NCI-H526 (cell line): ENCODE measurements at regions not wholly inside any gene's neighbourhood (a gene's known extent, or its start where the extent isn't known, plus 50 kb on each side); places are given as distances from the start of the nearest gene placed in this dataset.
"Not testable (repeated sequence)": the region's sequence is repeated elsewhere in the genome, so short reads cannot be mapped to it uniquely, and the experiment has no call there.

Source experiments
- DNase-seq, 2 experiments: peaks; one replicate each; lab custom pipeline; 2025; lab: John Stamatoyannopoulos, UW

DNA sequence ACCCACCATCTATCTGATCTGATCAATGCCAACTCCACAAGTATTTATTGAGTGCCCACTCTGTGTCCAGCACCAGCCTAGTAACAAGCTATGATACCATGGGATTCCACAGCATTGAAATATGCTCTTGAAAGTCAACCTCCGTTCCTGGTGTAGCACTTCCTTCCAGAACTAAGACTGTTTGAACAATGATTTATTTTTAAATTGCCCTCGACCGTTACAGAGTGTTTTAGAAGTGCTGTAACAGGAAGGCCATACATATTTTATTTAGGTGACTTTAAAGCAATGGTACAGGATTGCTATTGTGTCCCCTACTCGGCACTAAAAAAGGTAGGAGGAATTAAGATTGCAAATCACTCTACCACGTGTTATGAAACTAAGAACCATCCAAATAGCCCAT, 225.6 kb downstream of the TEX36 start:
- DNase-seq, result no peak

DNA sequence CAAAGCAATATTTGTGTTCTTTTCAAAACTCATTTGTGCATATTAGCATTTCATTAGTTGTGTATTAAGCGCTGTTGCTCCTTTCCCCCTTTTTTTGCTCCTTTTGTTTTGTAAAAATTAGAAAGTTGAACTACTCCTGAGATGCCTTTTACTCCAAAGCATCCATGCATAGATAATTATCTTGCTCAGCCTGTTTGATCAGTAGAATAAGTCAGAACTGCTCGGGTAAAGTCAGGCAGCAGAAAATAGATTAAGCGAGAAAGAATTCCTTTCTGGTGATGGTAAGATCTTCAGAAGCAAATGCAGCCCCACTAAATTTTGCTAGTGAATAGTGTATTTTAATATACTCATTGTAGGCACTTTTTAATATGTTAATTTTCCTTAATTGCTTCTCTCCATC, 227.1 kb downstream of the TEX36 start:
- DNase-seq, result peak; percentile 11 to 25

DNA sequence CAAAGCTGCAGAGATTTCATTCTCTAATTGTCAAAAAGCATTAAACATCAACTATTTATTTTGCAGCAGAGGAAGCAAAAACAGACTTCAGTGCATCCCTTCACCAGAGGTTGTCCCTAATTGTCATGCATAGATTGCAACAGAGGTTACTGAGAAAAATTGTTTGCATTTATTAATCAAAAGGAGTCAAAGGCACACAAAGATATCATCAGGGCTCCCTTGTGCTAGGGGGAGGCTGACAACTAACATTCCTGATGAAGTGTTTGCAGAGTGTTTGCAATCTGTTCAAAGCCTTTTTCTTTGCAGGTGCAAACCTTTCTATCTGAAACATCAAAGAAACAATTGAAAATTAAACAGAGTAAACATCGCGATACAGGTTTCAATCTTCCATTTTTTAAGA, 227.5 kb downstream of the TEX36 start:
- DNase-seq, result peak; percentile 2 to 7

DNA sequence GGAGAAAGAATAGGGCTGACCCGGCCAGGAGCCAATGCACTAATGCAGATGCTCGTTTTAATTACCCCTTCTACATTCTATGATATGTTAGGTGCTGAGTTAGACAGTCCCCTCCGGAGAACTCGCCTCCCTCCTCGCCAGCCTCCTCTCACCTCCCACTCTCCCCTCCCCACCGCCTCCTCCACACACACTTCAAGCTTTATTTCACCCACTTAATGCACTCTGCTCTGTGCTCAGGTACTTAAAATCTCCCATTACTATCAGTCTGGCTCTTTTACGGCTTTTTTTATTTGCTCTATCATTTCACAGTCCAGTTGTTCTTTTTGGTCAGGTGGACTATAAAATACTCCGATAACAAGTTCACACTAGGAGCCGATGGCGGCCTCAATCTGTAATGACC, 231.6 kb downstream of the TEX36 start:
- no peak for DNase-seq

DNA sequence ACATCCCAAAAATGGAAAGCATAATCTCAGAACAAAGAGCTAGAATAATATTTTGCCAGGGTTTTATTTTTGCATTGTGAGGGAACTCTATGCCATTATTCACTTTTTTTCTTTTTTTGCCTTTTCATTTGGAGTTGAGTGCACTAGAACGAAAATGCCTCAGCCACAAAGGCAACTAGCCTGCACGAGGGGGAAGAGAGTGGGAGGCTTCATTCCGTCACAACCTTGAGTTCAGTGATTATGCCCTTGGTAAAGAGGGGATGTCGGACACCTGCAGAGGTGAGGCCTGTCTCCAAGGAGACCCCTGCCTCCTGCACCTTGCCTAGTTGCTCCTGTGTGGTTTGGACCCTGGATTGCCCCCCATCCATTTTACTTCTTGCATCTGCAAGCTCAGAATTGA, 232.7 kb downstream of the TEX36 start:
- no peak for DNase-seq

DNA sequence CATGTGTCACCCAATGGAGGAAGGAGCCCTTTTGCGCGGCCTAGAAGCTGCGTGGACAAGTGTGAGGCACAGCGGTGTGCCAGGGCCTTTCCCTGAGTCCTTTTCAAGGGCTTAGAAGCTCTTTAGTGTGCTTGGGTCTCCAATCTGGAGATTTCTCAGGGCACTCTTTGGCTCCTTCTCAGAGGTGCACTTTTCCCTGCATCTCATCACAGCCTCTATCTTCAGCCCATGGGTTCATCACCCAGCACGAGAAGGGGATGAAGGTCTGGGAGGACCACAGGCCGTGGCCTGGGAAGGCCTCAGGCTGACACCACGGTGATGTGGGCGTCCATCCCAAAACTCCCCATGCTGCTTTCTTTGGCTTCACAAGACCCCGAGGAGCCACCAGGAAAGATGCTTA, 233.4 kb downstream of the TEX36 start:
- no peak for DNase-seq

DNA sequence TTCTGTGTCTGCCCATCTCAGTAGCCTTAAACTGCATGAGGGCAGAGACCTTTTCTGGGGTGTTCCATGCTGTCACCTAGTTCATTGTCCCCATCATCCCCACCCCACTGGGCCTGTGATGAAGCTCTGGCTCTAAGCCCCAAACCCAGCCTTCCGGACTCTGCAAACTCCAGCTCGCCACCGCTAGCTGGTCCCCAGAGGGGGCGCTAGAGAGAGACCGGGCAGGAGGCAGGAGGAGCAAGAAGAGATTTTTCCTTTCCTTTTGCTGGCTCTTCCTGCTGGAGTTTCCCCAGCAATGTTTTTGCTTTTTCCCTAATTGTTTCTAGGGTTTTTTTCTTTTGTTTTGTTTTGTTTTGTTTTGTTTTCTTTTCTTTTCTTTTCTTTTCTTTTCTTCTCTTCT, 234.4 kb downstream of the TEX36 start:
- peak in 1 of 2 experiments; percentile 22 for DNase-seq

DNA sequence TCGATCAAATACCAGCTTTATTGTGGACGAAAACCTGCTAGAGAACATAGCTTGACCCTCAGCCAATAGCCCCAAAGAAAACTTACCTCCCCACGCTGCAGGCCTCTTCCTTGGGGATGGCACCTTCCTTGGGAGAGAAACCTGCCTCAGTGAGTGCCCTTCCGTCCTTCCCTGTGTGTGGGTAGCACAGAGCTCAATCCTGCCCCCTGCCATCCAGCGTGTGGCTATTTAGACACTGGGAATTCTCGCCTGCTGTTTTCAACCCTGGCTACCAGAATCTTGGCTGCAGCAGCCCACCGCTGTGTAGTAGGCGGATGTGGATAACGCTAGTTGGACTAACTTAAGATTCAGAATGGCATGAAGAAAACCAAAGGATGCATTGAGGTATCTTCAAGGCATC, 238.2 kb downstream of the TEX36 start:
- no peak for DNase-seq

DNA sequence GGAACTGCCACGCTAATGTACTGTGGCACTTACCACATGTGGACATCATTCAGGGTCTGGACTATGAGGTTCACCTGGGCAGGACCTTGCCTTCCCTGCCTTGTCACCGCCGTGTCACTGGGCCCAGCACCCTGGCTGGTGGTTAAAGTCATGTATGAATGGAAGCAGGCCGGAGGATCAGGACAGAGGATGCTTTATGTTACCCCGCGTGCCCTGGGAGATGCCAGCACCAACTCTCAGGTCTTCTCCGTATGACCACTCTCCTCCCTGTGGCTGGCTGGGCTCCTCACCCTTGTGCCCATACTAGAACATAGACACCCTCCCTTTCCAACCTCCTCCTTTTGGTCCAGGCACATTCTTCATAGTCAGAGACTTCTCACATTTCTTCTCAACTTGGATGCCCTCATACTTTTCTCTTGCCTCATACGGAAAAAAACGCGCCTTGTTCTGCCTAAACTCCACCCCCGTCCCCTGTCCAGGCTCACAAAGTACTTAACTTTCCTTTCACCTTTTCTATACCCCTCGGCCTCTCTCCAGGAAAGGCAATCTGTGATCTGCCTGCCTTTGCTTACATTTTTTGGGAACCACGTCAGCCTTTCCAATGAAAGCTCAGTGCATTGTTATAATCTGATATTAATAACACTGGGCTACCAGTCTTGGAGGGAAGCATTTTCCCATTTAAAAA, 240.0 kb downstream of the TEX36 start:
- no peak for DNase-seq

DNA sequence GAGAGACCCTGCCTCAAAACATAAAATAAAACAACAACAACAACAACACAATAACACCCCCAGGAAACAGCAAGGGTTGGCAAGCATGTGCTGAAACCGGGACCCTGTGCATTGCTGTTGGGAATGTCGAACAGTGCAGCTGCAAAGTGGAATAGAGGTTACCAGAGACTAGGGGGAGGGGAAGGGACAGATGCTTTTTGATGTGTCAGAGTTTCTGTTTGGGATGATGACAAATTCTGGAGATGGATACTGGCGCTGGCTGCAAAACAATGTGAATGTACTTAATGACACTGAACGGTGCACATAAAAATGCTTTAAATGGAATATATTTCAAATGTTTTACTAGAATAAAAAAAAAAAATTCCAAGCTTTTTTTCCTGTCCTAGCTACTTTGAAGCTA, 241.8 kb downstream of the TEX36 start:
- no peak for DNase-seq

DNA sequence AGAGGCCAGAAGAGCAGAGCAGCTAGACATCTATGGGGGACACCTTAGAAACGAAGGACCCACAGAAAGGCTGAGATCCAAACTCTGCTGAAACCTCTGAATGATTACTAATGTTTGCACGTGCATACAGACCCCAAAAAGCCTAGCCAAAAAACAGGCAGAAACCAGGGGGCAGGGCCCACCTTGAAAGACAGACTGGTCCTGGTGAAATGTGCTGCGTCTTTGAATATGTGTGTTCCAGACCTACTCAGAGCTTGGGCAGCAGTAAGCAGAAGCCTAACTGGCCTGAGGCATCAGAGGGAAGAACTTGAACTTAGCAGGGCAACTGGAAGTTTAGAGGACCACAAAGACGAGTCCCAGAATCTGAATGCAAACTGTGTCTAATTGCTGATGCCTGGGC, 251.8 kb downstream of the TEX36 start:
- DNase-seq, result no peak

DNA sequence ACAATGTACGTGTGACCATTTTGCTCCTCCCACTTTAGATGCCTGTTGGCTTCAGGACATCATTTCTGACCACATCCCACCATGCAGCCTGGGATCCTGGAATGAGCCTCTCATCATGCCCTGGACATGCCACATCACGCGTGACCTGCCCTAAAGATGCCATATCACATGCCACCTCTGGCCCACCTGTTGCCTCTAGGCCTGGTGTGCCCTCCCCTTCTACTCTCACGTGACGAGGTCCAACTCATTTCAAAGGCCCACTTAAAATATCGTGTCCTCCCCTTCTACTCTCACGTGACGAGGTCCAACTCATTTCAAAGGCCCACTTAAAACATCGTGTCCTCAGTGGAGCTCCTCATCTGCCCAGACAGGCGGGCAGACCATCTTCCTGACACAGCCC, 254.9 kb downstream of the TEX36 start:
- DNase-seq, result no peak

DNA sequence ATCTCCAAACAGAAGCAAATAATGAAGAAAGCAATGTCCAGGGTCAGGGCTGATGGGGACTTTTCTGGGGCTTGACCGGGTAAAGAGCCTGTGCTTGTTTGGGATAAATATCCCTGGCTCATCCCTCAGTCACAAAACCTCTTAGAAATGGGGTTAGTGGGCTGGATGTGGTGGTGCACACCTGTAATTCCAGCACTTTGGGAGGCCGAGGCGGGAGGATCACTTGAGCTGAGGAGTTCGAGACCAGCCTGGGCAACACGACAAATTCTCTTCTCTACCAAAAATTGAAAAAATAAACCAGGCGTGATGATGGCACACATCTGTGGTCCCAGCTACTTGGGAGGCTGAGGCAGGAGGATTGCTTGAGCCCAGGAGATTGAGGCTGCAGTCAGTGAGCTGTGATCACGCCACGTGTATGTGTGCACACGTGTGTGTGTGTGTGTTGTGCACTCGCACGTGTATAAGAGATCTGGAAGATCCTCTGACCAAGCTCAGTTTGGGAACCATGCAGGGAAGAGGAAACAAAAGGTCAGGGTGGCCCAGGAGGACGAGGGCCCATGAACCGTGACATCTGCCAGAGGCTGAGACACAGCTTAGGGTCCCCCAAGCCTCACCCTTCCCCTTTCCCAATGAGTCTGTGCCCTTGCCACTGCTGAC, 258.6 kb downstream of the TEX36 start:
- DNase-seq, result no peak

DNA sequence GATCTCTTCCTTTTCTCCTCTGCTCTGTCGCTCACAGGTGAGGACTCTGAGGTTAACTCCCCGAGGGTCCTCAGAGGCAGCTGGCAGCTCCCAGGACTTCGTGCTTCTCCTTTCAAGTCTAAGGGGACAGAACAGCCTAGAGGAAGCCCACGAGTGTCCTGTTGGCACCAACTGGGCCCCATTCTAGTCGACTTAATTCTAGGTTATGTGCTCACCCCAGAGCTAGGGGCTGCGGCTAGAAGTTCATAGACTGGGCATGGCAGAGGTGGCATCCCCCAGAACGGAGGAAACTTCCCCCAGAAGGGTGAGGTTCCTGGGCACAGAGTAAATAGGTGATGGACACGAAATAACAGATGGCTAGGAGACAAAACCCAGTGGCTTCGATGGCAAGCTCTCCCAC, 259.4 kb downstream of the TEX36 start:
- no peak for DNase-seq

DNA sequence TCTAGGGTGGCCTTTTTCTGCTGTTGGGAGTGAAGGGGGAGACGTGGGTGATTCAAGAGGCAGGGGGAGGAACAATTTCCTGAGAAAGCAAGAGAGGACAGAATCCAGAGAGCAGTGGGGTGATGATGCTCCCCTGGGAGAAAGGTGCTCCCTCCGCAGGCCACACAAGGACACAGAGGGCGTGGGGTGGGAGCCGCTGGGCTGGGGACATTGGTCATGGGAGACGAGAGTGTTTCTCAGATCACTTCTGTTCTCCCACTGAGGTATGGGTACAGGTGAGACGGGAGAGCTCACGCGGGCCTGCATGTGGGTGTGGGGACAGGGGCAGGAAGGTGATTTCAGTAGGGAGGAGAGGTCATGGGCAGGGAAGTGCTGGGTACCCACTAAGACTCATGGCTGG, 259.5 kb upstream of the CTBP2 start:
- no peak for DNase-seq

DNA sequence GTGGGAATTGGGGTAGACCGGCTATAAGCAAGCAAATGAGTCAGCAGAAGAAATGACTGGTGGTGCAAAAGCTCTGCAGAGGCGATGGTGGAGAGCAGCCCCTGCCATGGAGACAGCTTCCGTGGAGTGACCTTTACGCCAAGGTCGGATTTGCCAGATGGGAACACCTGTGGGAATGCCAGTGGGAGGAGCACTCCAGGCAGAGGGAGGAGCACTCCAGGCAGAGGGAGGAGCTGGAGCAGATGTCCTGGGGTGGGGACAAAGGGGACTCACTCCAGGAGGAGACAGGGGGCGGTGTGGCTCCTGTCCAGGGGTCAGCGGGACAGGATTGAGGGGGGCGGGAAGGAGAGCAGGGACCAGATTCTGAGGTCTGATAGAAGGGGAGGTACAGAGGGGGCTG, 258.8 kb upstream of the CTBP2 start:
- DNase-seq, result no peak

DNA sequence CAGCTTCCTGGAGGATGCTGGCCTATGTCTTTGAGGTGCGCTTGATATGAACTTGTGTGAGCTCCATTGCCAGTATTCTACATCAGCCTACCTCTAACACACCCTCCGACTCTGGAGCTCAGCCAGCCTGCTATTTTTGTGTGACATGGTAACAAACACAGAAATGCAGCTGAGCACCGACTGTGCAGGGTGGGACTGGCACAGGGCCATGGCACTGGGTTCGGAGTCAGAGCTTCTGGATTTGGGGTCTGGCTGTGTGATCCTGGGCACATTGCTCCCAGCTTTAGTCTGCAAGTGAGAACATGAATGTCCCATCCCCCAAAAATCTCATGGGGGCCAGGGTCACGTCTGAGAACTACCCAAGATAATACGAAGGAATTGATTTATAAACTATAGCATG, 257.2 kb upstream of the CTBP2 start:
- DNase-seq, result no peak

DNA sequence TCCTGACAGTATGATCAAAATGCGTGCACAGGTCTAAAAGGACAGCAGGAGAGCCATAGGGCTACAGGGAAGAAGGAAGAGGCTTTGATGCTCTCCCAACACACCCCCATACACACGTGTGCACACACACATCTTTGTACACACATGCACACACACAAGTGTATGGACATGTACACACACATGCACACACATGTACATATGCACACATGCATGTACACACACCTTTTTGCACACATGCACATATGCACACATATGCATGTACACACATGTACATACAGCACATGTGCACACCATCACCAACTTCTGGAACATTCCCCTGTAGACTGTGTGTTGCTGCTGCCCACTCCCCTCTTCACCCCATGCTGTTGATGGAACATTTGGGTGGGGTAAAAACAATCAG, 255.6 kb upstream of the CTBP2 start:
- DNase-seq, result no peak

DNA sequence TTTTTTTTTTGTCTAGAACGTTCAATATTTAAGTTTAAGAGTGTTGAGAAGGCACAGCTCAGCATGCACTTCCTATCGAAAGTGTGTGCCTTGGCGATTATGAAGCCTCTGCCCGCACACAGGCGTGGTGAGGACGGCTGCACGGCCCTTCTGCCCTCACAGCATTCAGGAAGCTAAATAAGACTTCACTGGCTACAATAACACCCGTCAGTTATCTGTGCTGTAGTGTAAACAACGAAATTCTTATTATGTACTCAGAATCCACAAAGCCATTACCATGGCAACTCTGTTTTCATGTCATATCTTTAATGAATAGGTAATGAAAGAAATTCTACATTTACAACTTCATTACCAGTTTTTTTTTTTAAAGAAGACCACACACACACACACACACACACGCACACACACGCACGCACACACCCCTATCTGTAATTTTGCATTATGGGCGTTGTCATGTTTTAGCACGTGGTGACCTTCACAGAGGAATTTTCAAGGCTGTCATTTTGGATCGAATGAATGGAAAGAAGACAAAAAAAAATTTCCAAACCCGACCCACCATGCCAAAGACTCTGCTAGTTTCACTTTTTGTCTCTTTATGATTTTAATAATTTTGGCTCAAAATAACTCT, 254.8 kb upstream of the CTBP2 start:
- no peak for DNase-seq

DNA sequence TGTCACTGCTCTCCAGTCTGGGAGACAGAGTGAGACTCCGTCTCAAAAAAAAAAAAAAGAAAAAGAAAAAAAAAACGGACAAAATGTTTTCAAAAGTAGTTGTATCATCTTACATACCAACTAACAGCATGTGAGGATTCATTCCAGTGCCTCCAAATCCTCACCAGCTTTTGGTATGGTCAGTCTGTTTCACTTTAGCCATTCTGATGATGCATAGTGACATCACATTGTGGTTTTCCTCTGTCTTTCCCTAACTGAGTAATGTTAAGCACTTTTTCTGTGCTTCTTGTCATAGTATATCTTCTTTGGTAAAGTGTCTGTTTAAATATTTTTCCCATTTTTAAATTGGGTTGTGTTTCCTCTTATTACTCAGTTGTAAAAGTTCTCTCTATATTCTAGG, 251.4 kb upstream of the CTBP2 start:
- no peak for DNase-seq

DNA sequence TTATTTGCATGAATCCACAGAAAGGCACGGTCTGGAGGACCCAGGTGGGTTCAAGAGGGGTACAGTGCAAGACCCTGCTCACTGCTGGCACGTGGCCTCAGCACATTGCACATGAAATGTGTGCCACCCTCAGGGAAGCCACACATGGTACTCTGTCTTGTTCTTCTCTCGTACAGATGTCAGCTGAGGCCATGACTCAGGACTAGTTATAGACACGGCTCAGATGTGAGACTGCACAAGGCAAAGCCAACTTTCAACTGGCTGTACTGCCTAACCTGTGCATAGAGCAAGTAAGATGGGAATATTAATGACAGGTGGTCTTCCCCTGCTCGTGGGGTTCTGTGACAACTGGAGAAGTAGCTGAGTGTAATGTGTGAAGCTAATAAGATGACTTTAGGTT, 249.4 kb upstream of the CTBP2 start:
- DNase-seq, result no peak

DNA sequence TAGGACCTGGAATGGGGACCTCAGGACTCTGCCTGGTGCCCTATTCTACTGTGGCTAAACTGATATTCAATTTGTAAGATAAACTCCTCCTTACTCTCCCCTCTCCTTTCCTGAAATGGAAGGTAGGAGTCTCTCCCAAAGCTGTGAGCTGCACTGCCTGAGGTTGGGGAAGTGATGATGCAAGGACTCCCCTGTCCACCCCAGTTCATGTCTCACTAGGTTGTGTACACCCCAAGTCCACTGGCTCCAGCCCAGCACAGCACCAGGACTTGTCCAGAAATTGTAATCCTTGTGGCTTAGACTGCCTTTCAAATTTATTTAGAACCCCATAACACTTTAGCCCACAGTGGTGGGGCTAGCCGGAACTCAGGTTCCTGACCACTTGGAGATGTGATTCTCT, 247.2 kb upstream of the CTBP2 start:
- no peak for DNase-seq

DNA sequence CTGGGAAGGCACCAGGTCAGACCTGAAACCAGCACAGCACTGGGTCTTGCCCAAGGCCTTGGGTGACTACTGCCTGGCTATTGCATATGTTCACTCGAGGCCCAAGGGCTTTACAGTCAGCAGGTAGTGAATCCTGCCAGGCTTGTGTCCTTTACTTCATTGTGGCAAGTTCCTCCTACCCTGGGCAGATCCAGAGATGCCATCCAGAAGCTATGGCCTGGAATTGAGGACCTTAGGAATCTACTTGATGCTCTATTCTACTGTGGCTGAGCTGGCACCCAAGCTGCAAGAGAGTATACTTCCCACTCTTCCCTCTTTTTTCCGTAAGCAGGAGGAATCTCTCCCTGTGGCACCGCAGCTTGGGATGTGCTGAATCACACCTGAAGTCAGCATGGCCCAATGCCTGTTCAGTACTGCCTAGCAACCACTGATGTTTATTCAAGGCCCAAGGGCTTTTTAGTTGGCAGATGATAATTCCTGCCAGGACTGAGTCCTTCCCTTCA, 246.7 kb upstream of the CTBP2 start:
- no peak for DNase-seq

DNA sequence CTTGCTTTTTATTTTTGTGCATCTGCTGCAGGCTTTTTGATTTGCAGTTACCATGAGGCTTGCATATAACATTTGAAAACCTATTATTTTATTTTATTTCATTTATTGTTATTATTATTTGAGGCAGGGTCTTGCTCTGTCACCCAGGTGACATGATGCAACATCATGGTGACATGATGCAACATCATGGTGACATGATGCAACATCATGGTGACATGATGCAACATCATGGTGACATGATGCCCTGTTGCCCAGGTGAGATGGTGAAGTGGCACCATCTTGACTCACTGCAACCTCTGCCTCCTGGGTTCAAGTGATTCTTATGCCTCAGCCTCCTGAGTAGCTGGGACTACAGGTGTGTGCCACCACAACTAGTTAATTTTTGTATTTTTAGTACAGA, 244.5 kb upstream of the CTBP2 start:
- DNase-seq, result not testable (repeated sequence)
